Suprapubic skin (tissue), 3 donors: ENCODE measurements at regions not wholly inside any gene's neighbourhood (a gene's known extent, or its start where the extent isn't known, plus 50 kb on each side); places are given as distances from the start of the nearest gene placed in this dataset.

Source experiments
- EP300 ChIP-seq: sonication (generic); formaldehyde crosslinking; IDR thresholded peaks from one replicate; pipeline ENCODE4 v1.6.1; 2017; ENCODE audit warnings: antibody characterized with exemption
- POLR2A ChIP-seq, 2 donors: fragments of 450-650 bp; IDR thresholded peaks; one replicate each; pipeline ENCODE4 v1.6.1; 2017; ENCODE audit warnings: antibody characterized with exemption in 2 of 2, mild to moderate bottlenecking in 2 of 2, moderate library complexity in 2 of 2
- TF ChIP-seq, protein P1 (sequence below), 2 donors: fragments of 200-600 bp in 1 of 2; fragments of 450-650 bp in 1 of 2; sonication (generic) in 1 of 2; IDR thresholded peaks; one replicate each; pipeline ENCODE4 v1.5.1; 2016 to 2019; ENCODE audit warnings: antibody characterized with exemption in 2 of 2, mild to moderate bottlenecking in 1 of 2, moderate library complexity in 1 of 2

DNA sequence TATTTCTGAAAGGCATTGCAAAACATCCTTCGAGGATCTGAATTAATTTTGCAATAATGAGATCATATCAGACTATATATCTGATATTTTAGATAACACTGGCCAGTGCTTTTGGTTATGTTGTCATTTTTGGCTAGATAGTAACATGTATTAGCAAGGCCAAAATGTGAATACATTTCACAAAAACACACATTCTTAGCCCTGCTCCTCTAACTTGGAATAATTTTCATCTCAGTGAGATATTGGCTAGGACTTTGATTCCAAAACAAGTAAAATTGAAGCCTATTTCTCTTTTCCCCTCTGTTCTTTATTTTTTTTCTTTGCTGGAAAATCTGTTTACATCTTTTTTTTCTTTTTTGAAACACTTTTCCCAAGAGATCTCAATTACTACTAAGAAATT, 466.8 kb upstream of the CDH4 start:
- TF ChIP-seq, protein P1, sequence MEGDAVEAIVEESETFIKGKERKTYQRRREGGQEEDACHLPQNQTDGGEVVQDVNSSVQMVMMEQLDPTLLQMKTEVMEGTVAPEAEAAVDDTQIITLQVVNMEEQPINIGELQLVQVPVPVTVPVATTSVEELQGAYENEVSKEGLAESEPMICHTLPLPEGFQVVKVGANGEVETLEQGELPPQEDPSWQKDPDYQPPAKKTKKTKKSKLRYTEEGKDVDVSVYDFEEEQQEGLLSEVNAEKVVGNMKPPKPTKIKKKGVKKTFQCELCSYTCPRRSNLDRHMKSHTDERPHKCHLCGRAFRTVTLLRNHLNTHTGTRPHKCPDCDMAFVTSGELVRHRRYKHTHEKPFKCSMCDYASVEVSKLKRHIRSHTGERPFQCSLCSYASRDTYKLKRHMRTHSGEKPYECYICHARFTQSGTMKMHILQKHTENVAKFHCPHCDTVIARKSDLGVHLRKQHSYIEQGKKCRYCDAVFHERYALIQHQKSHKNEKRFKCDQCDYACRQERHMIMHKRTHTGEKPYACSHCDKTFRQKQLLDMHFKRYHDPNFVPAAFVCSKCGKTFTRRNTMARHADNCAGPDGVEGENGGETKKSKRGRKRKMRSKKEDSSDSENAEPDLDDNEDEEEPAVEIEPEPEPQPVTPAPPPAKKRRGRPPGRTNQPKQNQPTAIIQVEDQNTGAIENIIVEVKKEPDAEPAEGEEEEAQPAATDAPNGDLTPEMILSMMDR (IDR thresholded peaks at IDR 0.05), result no peak
- no peak for TF ChIP-seq EP300
- TF ChIP-seq POLR2A (IDR thresholded peaks at IDR 0.05), result no peak
